Right lobe of liver (tissue), 6 donors: ENCODE measurements at regions not wholly inside any gene's neighbourhood (a gene's known extent, or its start where the extent isn't known, plus 50 kb on each side); places are given as distances from the start of the nearest gene placed in this dataset.

Source experiments
- ATAC-seq, 4 donors: fragments of 200-7000 bp; cut with Tn5 transposase; one replicate each; pipeline ENCODE4 v1.9.1; 2020; ENCODE audit warnings: mild to moderate bottlenecking in 4 of 4, moderate library complexity in 4 of 4
- DNase-seq, 3 donors: peaks; one replicate each; pipeline ENCODE4 v3.0.0-alpha.2; 2020
- H3K27ac ChIP-seq, 3 donors: fragments of 200-600 bp; one replicate each; pipeline ENCODE4 v1.8.0; 2022
- H3K27me3 ChIP-seq, 2 donors: fragments of 200-600 bp; one replicate each; pipeline ENCODE4 v1.8.0; 2022
- H3K36me3 ChIP-seq, 4 donors: fragments of 200-600 bp; sonication (generic) in 1 of 4; one replicate each; pipeline versions ENCODE4 v1.5.1 to v1.8.0; 2017 to 2022; ENCODE audit warnings: control low read depth in 1 of 4
- H3K4me1 ChIP-seq, 4 donors: fragments of 200-600 bp; sonication (generic) in 1 of 4; one replicate each; pipeline versions ENCODE4 v1.5.1 to v1.8.0; 2017 to 2022; ENCODE audit warnings: control low read depth in 1 of 4
- H3K4me3 ChIP-seq, 3 donors: fragments of 200-600 bp; one replicate each; pipeline ENCODE4 v1.8.0; 2022
- H3K9me3 ChIP-seq, 4 donors: fragments of 200-600 bp; sonication (generic) in 1 of 4; one replicate each; pipeline versions ENCODE4 v1.5.1 to v1.8.0; 2017 to 2022; ENCODE audit warnings: control low read depth in 1 of 4
- POLR2A ChIP-seq: fragments of 450-650 bp; IDR thresholded peaks from one replicate; pipeline ENCODE4 v1.6.1; 2017; ENCODE audit warnings: antibody characterized with exemption, mild to moderate bottlenecking
- WGBS: methylation state at CpG from one replicate; pipeline ENCODE4 v1.1.6; 2018; ENCODE audit warnings: low coverage, low lambda C conversion rate; ENCODE audit not compliant: insufficient coverage; ENCODE audit errors: missing lambda C conversion rate; 5-methylcytosine and 5-hydroxymethylcytosine counted together
- intact Hi-C, 2 donors: fragments of 100-400 bp; cut with DNase I; formaldehyde crosslinking; loops; one replicate each; pipeline versions ENCODE4 v1.11.2 to v1.14.1; 2022
- TF ChIP-seq, protein P1 (sequence below), 4 donors: fragments of 200-600 bp in 3 of 4; fragments of 450-650 bp in 1 of 4; IDR thresholded peaks; one replicate each; pipeline versions ENCODE4 v1.5.1 to v1.8.0; 2016 to 2022; ENCODE audit warnings: antibody characterized with exemption in 4 of 4, mild to moderate bottlenecking in 2 of 4
- donor health status: DM: no; HTN: yes; CAD: no.
- donor health status: DM: no; HTN: no; CAD: no.
- donor health status: DM: no; HTN: no; CAD: no.
- donor health status: DM: no; HTN: yes; CAD: no.
- donor health status: DM: no; HTN: yes; CAD: no.

DNA sequence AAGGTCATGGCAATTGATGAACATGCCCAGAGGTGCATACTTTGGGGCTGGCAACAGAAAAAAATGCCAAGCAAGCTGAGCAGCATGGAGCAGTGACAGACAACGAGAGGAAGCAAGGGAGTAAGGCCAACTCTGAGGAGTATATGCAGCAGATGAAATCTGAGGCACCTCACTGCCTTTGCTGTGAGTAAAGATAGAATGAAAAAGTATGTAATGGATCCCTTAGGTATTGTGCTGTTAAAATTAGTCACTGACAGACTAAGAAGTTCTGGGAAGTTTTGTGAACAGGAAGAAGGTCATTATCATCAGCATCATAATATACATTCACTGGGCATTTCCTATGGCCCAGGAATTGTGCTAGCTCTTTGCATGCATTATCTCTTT, 269.9 kb downstream of the DUSP6 start:
- no peaks in the 10 kb centered on the region for H3K27me3 ChIP-seq
- no peaks in the 10 kb centered on the region for H3K36me3 ChIP-seq
- DNase-seq (no peak), ATAC-seq (no peak)
- H3K9me3 ChIP-seq: no peaks in the 10 kb centered on the region
- H3K4me1 ChIP-seq: no peaks in the 10 kb centered on the region
- intact Hi-C loops: no loop called here
- H3K4me3 ChIP-seq: no peak overlapping the region
- WGBS: 82% methylated on average over 1 of the region's 1 CpG
- no peak for TF ChIP-seq POLR2A
- TF ChIP-seq, protein P1, sequence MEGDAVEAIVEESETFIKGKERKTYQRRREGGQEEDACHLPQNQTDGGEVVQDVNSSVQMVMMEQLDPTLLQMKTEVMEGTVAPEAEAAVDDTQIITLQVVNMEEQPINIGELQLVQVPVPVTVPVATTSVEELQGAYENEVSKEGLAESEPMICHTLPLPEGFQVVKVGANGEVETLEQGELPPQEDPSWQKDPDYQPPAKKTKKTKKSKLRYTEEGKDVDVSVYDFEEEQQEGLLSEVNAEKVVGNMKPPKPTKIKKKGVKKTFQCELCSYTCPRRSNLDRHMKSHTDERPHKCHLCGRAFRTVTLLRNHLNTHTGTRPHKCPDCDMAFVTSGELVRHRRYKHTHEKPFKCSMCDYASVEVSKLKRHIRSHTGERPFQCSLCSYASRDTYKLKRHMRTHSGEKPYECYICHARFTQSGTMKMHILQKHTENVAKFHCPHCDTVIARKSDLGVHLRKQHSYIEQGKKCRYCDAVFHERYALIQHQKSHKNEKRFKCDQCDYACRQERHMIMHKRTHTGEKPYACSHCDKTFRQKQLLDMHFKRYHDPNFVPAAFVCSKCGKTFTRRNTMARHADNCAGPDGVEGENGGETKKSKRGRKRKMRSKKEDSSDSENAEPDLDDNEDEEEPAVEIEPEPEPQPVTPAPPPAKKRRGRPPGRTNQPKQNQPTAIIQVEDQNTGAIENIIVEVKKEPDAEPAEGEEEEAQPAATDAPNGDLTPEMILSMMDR (IDR thresholded peaks at IDR 0.05): no peak
- no peak overlapping the region for H3K27ac ChIP-seq

DNA sequence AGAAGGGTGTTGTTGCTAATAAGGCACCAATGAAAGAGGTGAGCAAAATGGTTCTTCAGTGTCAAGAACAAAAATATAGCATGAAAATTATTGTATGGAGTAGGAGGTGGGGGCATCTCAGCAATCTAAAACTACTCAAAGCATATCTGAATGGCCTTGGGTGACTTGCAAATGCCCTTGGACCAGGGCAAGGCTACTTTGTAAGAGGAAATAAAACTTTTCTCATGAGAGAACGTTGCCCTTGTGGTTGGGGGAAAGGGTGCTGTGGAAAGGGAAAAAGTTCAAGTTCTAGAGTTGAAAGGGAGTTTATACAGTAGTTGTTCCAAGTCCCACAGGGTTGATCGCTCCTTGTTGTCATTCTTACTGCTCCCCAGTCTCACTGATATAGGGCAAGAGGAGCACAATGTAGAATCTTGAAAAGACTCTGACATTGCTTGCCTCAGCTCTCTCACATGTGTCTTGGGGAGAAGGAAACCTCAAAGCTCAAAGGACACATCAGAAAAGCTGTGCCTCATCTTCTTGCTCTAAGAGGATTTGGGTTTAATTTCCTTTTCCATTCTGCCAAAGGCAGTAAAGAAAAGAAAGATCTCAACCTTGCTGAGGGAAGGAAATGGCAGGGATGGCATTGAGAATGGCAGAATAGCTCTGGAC, 270.5 kb downstream of the DUSP6 start:
- no peak for DNase-seq
- TF ChIP-seq, protein P1 (IDR thresholded peaks at IDR 0.05): no peak
- TF ChIP-seq POLR2A: no peak
- Histone ChIP-seq H3K36me3 (no peaks in the 10 kb centered on the region), H3K4me3 (no peak overlapping the region), H3K4me1 (no peaks in the 10 kb centered on the region), H3K27me3 (no peaks in the 10 kb centered on the region), H3K27ac (no peak overlapping the region), H3K9me3 (no peaks in the 10 kb centered on the region)
- ATAC-seq: no peak
- 57% methylated on average over 2 of the region's 2 CpGs for whole genome bisulfite sequencing
- intact Hi-C loops: no loop called here

DNA sequence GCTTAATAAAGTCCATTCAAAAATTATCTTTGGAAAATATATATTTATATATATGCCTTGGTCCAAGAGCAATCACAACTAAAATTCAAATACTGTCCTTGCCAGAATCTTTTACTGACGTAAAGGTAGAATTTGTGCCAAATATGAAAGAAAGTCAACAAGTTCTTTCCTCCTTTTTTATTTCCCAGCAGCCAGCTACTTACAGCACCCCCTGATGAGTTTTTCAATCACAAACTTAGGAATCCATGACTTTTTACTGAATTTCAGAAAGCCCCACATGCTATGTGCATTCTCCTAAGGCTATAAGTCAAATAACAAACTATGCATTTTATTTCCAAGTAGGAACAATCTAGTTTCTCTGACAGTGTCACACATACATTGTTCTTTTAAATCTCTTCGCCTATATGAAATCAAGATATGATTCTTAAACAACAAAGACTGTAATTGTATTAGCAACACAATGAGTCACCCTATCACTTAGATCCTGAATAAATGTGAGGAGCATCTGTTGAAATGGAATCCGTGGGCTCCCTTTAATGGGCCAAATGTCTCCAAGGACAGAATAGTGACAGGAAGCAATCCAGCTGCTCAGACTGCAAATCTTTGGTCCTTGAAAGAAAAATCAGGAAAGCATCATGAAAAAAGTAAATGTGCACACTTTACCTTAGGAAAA, 271.4 kb downstream of the DUSP6 start:
- no peak for ATAC-seq
- 58% methylated on average over 3 of the region's 3 CpGs for WGBS
- Histone ChIP-seq H3K4me1 (no peaks in the 10 kb centered on the region), H3K36me3 (no peaks in the 10 kb centered on the region), H3K9me3 (no peaks in the 10 kb centered on the region), H3K27ac (no peak overlapping the region), H3K27me3 (no peaks in the 10 kb centered on the region), H3K4me3 (no peak overlapping the region)
- DNase-seq: no peak
- TF ChIP-seq POLR2A: no peak
- TF ChIP-seq, protein P1 (IDR thresholded peaks at IDR 0.05): no peak
- intact Hi-C loops: no loop called here

DNA sequence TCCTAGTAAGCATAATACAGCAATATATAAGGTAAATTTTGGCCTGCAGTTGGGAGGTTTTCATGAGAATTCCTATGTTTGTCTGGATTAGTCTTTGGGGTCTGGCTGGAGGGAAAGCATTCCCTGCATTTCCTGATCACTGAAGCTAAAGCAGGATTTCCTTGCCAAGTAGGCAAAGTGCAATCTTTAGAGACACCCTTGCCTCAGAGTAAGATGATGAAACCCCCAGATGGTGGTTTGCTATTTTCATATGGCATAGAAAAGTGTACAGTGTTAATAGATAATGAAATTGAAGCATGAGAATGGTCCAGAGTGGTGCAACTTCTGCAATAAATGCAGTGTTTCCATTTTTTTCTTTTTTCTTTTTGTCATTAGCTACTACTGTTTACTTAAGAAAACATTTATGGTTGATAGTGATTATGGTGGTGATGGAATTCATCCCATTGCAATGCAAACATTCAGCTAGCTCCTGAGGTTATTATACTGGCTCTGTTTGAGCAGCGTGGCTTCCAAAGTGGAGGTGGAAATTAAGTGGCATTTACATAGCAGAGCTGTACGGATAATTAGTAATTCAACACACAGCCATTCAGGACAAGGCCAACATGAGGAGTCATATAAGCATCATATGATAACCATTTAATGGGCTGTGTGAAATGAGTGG, 276.3 kb downstream of the DUSP6 start:
- no peak for DNase-seq
- Histone ChIP-seq H3K27ac (no peak overlapping the region), H3K9me3 (no peaks in the 10 kb centered on the region), H3K27me3 (no peaks in the 10 kb centered on the region), H3K4me3 (no peak overlapping the region), H3K36me3 (no peaks in the 10 kb centered on the region), H3K4me1 (peaks cover 0 to 2% (median 0%) of the 10 kb centered on the region in 4 donors)
- ATAC-seq: no peak
- 100% methylated on average over 2 of the region's 2 CpGs for WGBS
- TF ChIP-seq, protein P1 (IDR thresholded peaks at IDR 0.05): no peak
- no peak for TF ChIP-seq POLR2A
- intact Hi-C loops: no loop called here
